ENCODE measurements at regions not wholly inside any gene's neighbourhood (a gene's known extent, or its start where the extent isn't known, plus 50 kb on each side); places are given as distances from the start of the nearest gene placed in this dataset.

- Histone ChIP-seq H3K27me3 (ENCODE audit: control insufficient read depth in 4 of 4, insufficient read depth in 4 of 4, low read length in 3 of 4) (no peaks in the 10 kb centered on the region), H3K9ac (ENCODE audit: low read depth in 1 of 2, low read length in 2 of 2) (no peak overlapping the region), H3K36me3 (ENCODE audit: control insufficient read depth in 4 of 4, insufficient read depth in 3 of 4, low read depth in 1 of 4, low read length in 3 of 4) (no peaks in the 10 kb centered on the region), H3K4me1 (ENCODE audit: control insufficient read depth in 4 of 4, insufficient read depth in 4 of 4, low read length in 3 of 4) (peaks cover 0 to 10% (median 7%) of the 10 kb centered on the region in 4 donors), H3K27ac (ENCODE audit: low read depth in 1 of 2, low read length in 2 of 2) (no peak overlapping the region), H3K9me3 (ENCODE audit: control insufficient read depth in 4 of 4, low read length in 3 of 4) (no peaks in the 10 kb centered on the region), H3K4me3 (ENCODE audit: low read depth in 1 of 3, low read length in 3 of 3) (no peak overlapping the region)
- TF ChIP-seq NR2F2 (IDR thresholded peaks at IDR 0.05): no peak
- no peak for TF ChIP-seq MAX (IDR thresholded peaks at IDR 0.05)
- TF ChIP-seq ATF3 (IDR thresholded peaks at IDR 0.05): no peak
- TF ChIP-seq TAF1 (conservative IDR thresholded peaks at IDR 0.05): no peak
- TF ChIP-seq HNF4G (IDR thresholded peaks at IDR 0.05): no peak
- TF ChIP-seq CTCF (IDR thresholded peaks at IDR 0.05; ENCODE audit: low read depth, low read length, missing input control): no peak
- no peak for TF ChIP-seq REST (IDR thresholded peaks at IDR 0.05)
- TF ChIP-seq RXRA (IDR thresholded peaks at IDR 0.05): no peak
- TF ChIP-seq FOXA1 (IDR thresholded peaks at IDR 0.05): no peak
- TF ChIP-seq EGR1 (IDR thresholded peaks at IDR 0.05; ENCODE audit: low read depth in 2 of 2): no peak
- no peak for TF ChIP-seq ZBTB33 (IDR thresholded peaks at IDR 0.05)
- DNase-seq (ENCODE audit: low spot score): no peak
- WGBS: 95% methylated on average over 1 of the region's 1 CpG
These were observed 438.6 kb downstream of the TNS3 start for GRCh38 chr7:47143339-47143738.

GRCh38 chr7:47142867-47143175 lies 439.1 kb downstream of the TNS3 start:
- H3K4me3 ChIP-seq (ENCODE audit: low read depth in 1 of 3, low read length in 3 of 3): no peak overlapping the region
- 87% methylated on average over 1 of the region's 1 CpG for WGBS
- TF ChIP-seq FOXA1 (IDR thresholded peaks at IDR 0.05): no peak
- no peak for TF ChIP-seq FOXA2 (IDR thresholded peaks at IDR 0.05)
- TF ChIP-seq EGR1 (IDR thresholded peaks at IDR 0.05; ENCODE audit: low read depth in 2 of 2): no peak
- no peaks in the 10 kb centered on the region for H3K9me3 ChIP-seq (ENCODE audit: control insufficient read depth in 4 of 4, low read length in 3 of 4)
- no peak overlapping the region for H3K9ac ChIP-seq (ENCODE audit: low read depth in 1 of 2, low read length in 2 of 2)
- peaks cover 0 to 5% (median 3%) of the 10 kb centered on the region in 4 donors for H3K4me1 ChIP-seq (ENCODE audit: control insufficient read depth in 4 of 4, insufficient read depth in 4 of 4, low read length in 3 of 4)
- H3K36me3 ChIP-seq (ENCODE audit: control insufficient read depth in 4 of 4, insufficient read depth in 3 of 4, low read depth in 1 of 4, low read length in 3 of 4): no peaks in the 10 kb centered on the region
- H3K27ac ChIP-seq (ENCODE audit: low read depth in 1 of 2, low read length in 2 of 2): no peak overlapping the region
- DNase-seq (ENCODE audit: low spot score): no peak
- no peaks in the 10 kb centered on the region for H3K27me3 ChIP-seq (ENCODE audit: control insufficient read depth in 4 of 4, insufficient read depth in 4 of 4, low read length in 3 of 4)

All from liver (tissue), 8 donors.